IMR-90 (cell line): ENCODE measurements at regions not wholly inside any gene's neighbourhood (a gene's known extent, or its start where the extent isn't known, plus 50 kb on each side); places are given as distances from the start of the nearest gene placed in this dataset.

Experiments
- ATAC-seq: fragments of 200-7000 bp; cut with Tn5 transposase; 2 replicates; pipeline ENCODE4 v1.9.1; 2020; ENCODE audit warnings: low read depth, mild to moderate bottlenecking, moderate library complexity
- BruUV-seq: library from RNA; stranded (reverse); fragments of 400-500 nt; replicated peaks from 2 replicates; lab custom pipeline; 2021; lab: Mats Ljungman, UMichigan
- CTCF ChIA-PET: fragments of 300-600 bp; formaldehyde crosslinking; extraction: SDS; loops from one replicate; lab custom pipeline; 2021; ENCODE audit warnings: antibody characterized with exemption; lab: Yijun Ruan, JAX
- POLR2A ChIA-PET: fragments of 300-600 bp; sonication (Branson Sonifier 250); formaldehyde crosslinking; loops from one replicate; lab custom pipeline; 2022; ENCODE audit warnings: antibody characterized with exemption; ENCODE audit not compliant: unreplicated experiment; lab: Charles Lee
- DNase-seq: peaks from one replicate; pipeline ENCODE4 v3.0.0; 2013
- H2AFZ ChIP-seq: replicated peaks from 2 replicates; pipeline ENCODE3; 2013; ENCODE audit warnings: low read length, mild to moderate bottlenecking; ENCODE audit not compliant: poor library complexity
- H2AK5ac ChIP-seq: 2 replicates; pipeline ENCODE4 v1.6.1; 2013; ENCODE audit warnings: low read depth, low read length, inconsistent platforms
- H2AK9ac ChIP-seq: replicated peaks from 2 replicates; pipeline ENCODE3; 2013; ENCODE audit warnings: mild to moderate bottlenecking, low read depth, low read length, moderate library complexity; ENCODE audit not compliant: poor library complexity
- H2BK120ac ChIP-seq: 2 replicates; pipeline ENCODE4 v1.6.1; 2013; ENCODE audit warnings: low read depth, low read length, inconsistent platforms
- H2BK15ac ChIP-seq: 3 replicates; pipeline ENCODE4 v1.6.1; 2013; ENCODE audit warnings: low read depth, low read length, inconsistent platforms
- H2BK20ac ChIP-seq: 2 replicates; pipeline ENCODE4 v1.6.1; 2013; ENCODE audit warnings: low read depth, mild to moderate bottlenecking, inconsistent platforms, low read length, moderate library complexity
- H2BK5ac ChIP-seq: 2 replicates; pipeline ENCODE4 v1.6.1; 2013; ENCODE audit warnings: mild to moderate bottlenecking, low read depth, low read length, inconsistent platforms; ENCODE audit not compliant: poor library complexity, severe bottlenecking
- H3K14ac ChIP-seq: replicated peaks from 2 replicates; pipeline ENCODE4 v1.6.1; 2013; ENCODE audit warnings: low read depth, low read length, inconsistent platforms
- H3K18ac ChIP-seq: 2 replicates; pipeline ENCODE4 v1.6.1; 2013; ENCODE audit warnings: low read depth, low read length, control low read depth
- H3K23ac ChIP-seq: 2 replicates; pipeline ENCODE4 v1.6.1; 2013; ENCODE audit warnings: low read depth, low read length, inconsistent platforms
- H3K27ac ChIP-seq: 2 replicates; pipeline ENCODE4 v1.5.1; 2013; ENCODE audit warnings: mild to moderate bottlenecking, control low read depth, low read length; ENCODE audit not compliant: insufficient read depth
- H3K27me3 ChIP-seq: 2 replicates; pipeline ENCODE4 v1.6.1; 2013; ENCODE audit warnings: low read length; ENCODE audit not compliant: control insufficient read depth, insufficient read depth
- H3K36me3 ChIP-seq: 2 replicates; pipeline ENCODE4 v1.6.1; 2013; ENCODE audit warnings: low read length, mixed read lengths; ENCODE audit not compliant: control insufficient read depth, insufficient read depth
- H3K4ac ChIP-seq: 2 replicates; pipeline ENCODE4 v1.6.1; 2013; ENCODE audit warnings: low read depth, low read length, inconsistent platforms
- H3K4me1 ChIP-seq: 2 replicates; pipeline ENCODE4 v1.6.1; 2013; ENCODE audit warnings: low read length, mixed read lengths; ENCODE audit not compliant: control insufficient read depth, insufficient read depth
- H3K4me2 ChIP-seq: 2 replicates; pipeline ENCODE4 v1.6.1; 2013; ENCODE audit warnings: low read depth, mild to moderate bottlenecking, control low read depth, low read length, moderate library complexity
- H3K4me3 ChIP-seq: 2 replicates; pipeline ENCODE4 v1.5.1; 2013; ENCODE audit warnings: low read depth, mild to moderate bottlenecking, control low read depth, low read length, moderate library complexity; ENCODE audit not compliant: insufficient read depth
- H3K56ac ChIP-seq: 2 replicates; pipeline ENCODE4 v1.6.1; 2013; ENCODE audit warnings: low read length, inconsistent platforms; ENCODE audit not compliant: insufficient read depth; ENCODE audit errors: extremely low read depth
- H3K79me1 ChIP-seq, 2 experiments: 2 replicates each; pipeline ENCODE4 v1.6.1; 2013; ENCODE audit warnings: low read length in 2 of 2, inconsistent platforms in 1 of 2, low read depth in 1 of 2
- H3K9ac ChIP-seq: 2 replicates; pipeline ENCODE4 v1.6.1; 2013; ENCODE audit warnings: low read depth, low read length, control low read depth
- H3K9me1 ChIP-seq: 2 replicates; pipeline ENCODE4 v1.6.1; 2013; ENCODE audit warnings: low read length, inconsistent platforms; ENCODE audit not compliant: insufficient read depth
- H3K9me3 ChIP-seq: 2 replicates; pipeline ENCODE4 v1.6.1; 2013; ENCODE audit warnings: low read length; ENCODE audit not compliant: control insufficient read depth, insufficient read depth
- H4K20me1 ChIP-seq: 2 replicates; pipeline ENCODE4 v1.6.1; 2013; ENCODE audit warnings: low read length, inconsistent platforms; ENCODE audit not compliant: insufficient read depth
- H4K5ac ChIP-seq: 2 replicates; pipeline ENCODE4 v1.6.1; 2013; ENCODE audit warnings: mild to moderate bottlenecking, low read depth, low read length, control low read depth
- H4K8ac ChIP-seq, 2 experiments: 2 replicates each; pipeline ENCODE4 v1.6.1; 2013; ENCODE audit warnings: low read depth in 2 of 2, low read length in 2 of 2, control low read depth in 1 of 2, inconsistent platforms in 1 of 2
- H4K91ac ChIP-seq: 2 replicates; pipeline ENCODE4 v1.6.1; 2013; ENCODE audit warnings: low read depth, low read length, inconsistent platforms; ENCODE audit not compliant: insufficient read depth
- NFE2L2 ChIP-seq: fragments of 150-350 bp; IDR thresholded peaks from 2 replicates; pipeline ENCODE4 v1.6.1; 2016; ENCODE audit warnings: low read depth, mild to moderate bottlenecking, low read length
- WGBS, 2 experiments: methylation state at CpG; one replicate each; pipeline versions ENCODE4 v1.1.5 to v1.1.7; 2013; ENCODE audit warnings: missing lambda C conversion rate in 2 of 2; ENCODE audit not compliant: insufficient read length in 1 of 2; ENCODE audit errors: extremely low coverage in 2 of 2; 5-methylcytosine and 5-hydroxymethylcytosine counted together
- dilution Hi-C: fragments of 300-500 bp; cut with HindIII; formaldehyde crosslinking; loops from one replicate; pipeline ENCODE4 v1.14.3; 2018; ENCODE audit warnings: low sequenced_read_pairs; ENCODE audit not compliant: unreplicated experiment
- in situ Hi-C: fragments of 300-500 bp; cut with MboI; formaldehyde crosslinking; loops from 3 replicates; pipeline ENCODE4 v1.14.3; 2019; ENCODE audit warnings: low sequenced_read_pairs, inconsistent platforms, mixed read lengths
- intact Hi-C: fragments of 100-400 bp; cut with micrococcal nuclease; formaldehyde crosslinking; loops from 2 replicates; pipeline ENCODE4 v1.10.0; 2022
- TF ChIP-seq, protein P1 (sequence below): conservative IDR thresholded peaks from 2 replicates; pipeline ENCODE4 v1.5.1; 2012; ENCODE audit warnings: mild to moderate bottlenecking, low read depth, low read length, improper control_type of control experiment

DNA sequence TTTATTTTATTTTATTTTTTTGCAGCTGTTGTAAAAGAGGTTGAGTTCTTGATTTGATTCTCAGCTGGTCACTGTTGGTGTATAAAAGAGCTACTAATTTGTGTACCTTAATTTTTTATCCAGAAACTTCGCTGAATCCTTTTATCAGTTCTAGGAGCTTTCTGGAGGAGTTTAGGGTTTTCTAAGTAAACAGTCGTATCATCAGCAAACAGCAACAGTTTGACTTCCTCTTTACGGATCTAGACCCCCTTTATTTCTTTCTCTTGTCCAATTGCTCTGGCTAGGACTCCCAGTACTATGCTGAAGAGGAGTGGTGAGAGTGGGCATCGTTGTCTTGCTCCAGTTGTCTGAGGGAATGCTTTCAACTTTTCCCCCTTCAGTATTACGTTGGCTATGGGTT is 165.8 kb upstream of the KCNMB2 start:
- Histone ChIP-seq H4K5ac (no peak overlapping the region), H3K27ac (no peak overlapping the region), H4K20me1 (no peaks in the 10 kb centered on the region), H2BK5ac (no peak overlapping the region), H3K9ac (no peak overlapping the region), H2AFZ (no peak overlapping the region), H2AK5ac (no peak overlapping the region), H2BK15ac (no peak overlapping the region), H4K91ac (no peak overlapping the region), H2BK120ac (no peak overlapping the region), H3K14ac (no peak overlapping the region), H3K18ac (no peak overlapping the region), H2AK9ac (no peak overlapping the region), H3K27me3 (no peaks in the 10 kb centered on the region), H3K23ac (no peak overlapping the region), H2BK20ac (no peak overlapping the region), H3K79me1 (no peaks in the 10 kb centered on the region), H3K9me3 (no peaks in the 10 kb centered on the region), H4K8ac (no peak overlapping the region), H3K56ac (no peak overlapping the region), H3K4me1 (no peaks in the 10 kb centered on the region), H3K36me3 (no peaks in the 10 kb centered on the region), H3K9me1 (no peaks in the 10 kb centered on the region), H3K4ac (no peak overlapping the region), H3K4me3 (no peak overlapping the region), H3K4me2 (no peak overlapping the region)
- DNase-seq (no peak), ATAC-seq (no peak)
- dilution Hi-C loops, result no loop called here
- ChIA-PET CTCF (no interaction called here), POLR2A (no interaction called here)
- in situ Hi-C loops, result no loop called here
- intact Hi-C loops, result no loop called here
- BruUV-seq, result no TSS peak
- no CpG with 5 or more reads among the region's 5 CpGs for WGBS, 2 experiments
- TF ChIP-seq, protein P1, sequence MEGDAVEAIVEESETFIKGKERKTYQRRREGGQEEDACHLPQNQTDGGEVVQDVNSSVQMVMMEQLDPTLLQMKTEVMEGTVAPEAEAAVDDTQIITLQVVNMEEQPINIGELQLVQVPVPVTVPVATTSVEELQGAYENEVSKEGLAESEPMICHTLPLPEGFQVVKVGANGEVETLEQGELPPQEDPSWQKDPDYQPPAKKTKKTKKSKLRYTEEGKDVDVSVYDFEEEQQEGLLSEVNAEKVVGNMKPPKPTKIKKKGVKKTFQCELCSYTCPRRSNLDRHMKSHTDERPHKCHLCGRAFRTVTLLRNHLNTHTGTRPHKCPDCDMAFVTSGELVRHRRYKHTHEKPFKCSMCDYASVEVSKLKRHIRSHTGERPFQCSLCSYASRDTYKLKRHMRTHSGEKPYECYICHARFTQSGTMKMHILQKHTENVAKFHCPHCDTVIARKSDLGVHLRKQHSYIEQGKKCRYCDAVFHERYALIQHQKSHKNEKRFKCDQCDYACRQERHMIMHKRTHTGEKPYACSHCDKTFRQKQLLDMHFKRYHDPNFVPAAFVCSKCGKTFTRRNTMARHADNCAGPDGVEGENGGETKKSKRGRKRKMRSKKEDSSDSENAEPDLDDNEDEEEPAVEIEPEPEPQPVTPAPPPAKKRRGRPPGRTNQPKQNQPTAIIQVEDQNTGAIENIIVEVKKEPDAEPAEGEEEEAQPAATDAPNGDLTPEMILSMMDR, result no peak
- no peak for TF ChIP-seq NFE2L2
